Activated naive CD4-positive, alpha-beta T cell treated with anti-CD3 and anti-CD28 coated beads for 36 hours (primary cell): ENCODE measurements at regions not wholly inside any gene's neighbourhood (a gene's known extent, or its start where the extent isn't known, plus 50 kb on each side); places are given as distances from the start of the nearest gene placed in this dataset.

ENCODE experiments used
- CTCF ChIA-PET: fragments of 350-600 bp; sonication (Branson Sonifier 250); formaldehyde crosslinking; loops from one replicate; lab custom pipeline; 2021; ENCODE audit warnings: antibody characterized with exemption; lab: Charles Lee
- DNase-seq: peaks from one replicate; pipeline ENCODE4 v3.0.0-alpha.2; 2020
- H3K27ac Mint-ChIP-seq: one replicate; pipeline ENCODE4 v1.8.0; 2021; ENCODE audit warnings: mild to moderate bottlenecking, mixed read lengths
- H3K27me3 Mint-ChIP-seq: one replicate; pipeline ENCODE4 v1.8.0; 2021; ENCODE audit warnings: low read depth, mixed read lengths
- H3K36me3 Mint-ChIP-seq: one replicate; pipeline ENCODE4 v1.8.0; 2021; ENCODE audit warnings: low read depth, mixed read lengths
- H3K4me1 Mint-ChIP-seq: one replicate; pipeline ENCODE4 v1.8.0; 2021; ENCODE audit warnings: low read depth, mixed read lengths
- H3K4me3 Mint-ChIP-seq: one replicate; pipeline ENCODE4 v1.8.0; 2021; ENCODE audit warnings: mild to moderate bottlenecking, moderate library complexity, mixed read lengths
- H3K9me3 Mint-ChIP-seq: one replicate; pipeline ENCODE4 v1.8.0; 2021; ENCODE audit warnings: mixed read lengths
- intact Hi-C: fragments of 100-400 bp; cut with micrococcal nuclease; formaldehyde crosslinking; loops from one replicate; pipeline ENCODE4 v1.15.1; 2023

DNA sequence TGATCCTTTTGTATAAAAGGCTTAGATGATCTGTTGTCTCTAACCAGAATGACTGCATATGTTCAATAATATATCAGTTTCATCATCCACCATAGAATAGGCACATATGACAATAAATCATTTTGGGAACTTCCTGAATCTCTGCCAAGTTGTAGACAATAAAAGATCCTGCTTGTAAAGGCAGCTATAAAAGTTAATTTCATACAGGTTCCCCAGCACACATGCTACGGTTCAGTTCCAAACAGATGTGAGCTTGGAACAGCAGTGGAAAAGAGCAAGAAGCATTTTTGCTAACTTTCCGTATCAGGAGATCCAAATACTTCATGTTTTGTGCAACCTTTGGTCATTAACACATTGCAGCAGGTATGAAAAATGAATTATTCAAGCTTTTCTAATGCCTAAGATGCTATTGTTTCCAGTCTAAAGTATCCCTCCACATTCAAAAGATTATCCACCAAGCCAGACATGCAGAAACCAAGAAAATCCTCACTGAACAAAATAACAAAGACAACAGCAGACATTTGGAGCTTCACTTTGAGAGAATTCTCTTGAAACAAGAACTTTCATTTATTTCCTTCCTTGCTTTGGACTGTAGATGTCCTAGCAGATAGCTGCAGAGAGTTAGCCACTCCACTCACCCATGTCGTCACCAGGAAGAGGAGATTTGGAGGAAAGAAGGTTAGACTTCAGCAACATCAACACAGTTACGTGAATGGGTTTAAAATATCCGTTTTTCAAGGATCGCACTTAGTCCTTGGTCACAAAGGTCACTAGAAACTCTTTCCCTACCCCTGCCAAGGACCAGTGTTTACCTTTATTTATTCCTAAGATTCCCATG is 453.5 kb upstream of the JARID2 start:
- no peaks in the 10 kb centered on the region for H3K27me3 Mint-ChIP-seq

DNA sequence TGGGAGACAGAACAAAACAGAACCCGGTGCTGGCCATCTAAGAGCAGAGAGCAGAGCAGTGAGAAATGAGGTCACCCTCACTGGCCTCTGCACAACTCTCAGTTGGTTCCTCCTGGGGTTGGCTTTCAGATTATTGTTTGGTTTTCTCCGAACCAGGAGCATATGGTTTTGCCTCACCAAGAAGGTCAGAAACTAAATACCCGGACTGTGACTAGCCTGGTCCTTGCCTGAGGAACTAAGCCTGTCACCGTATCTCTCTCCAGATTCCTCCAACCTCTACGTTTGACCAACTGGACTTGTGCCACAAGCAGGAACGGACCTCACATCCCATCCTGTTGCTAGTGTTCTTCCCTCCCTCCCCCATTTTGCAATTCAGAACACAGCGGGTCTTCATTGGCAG is 450.4 kb upstream of the JARID2 start:
- no peak overlapping the region for H3K4me3 Mint-ChIP-seq

More for the DNA sequence above, 453.5 kb upstream of the JARID2 start:
- intact Hi-C loops, result no loop called here
- Mint-ChIP-seq H3K36me3 (no peaks in the 10 kb centered on the region), H3K9me3 (no peaks in the 10 kb centered on the region), H3K4me1 (peaks cover 3% of the 10 kb centered on the region), H3K4me3 (no peak overlapping the region), H3K27ac (no peak overlapping the region)
- CTCF ChIA-PET, result no interaction called here
- no peak for DNase-seq

DNA sequence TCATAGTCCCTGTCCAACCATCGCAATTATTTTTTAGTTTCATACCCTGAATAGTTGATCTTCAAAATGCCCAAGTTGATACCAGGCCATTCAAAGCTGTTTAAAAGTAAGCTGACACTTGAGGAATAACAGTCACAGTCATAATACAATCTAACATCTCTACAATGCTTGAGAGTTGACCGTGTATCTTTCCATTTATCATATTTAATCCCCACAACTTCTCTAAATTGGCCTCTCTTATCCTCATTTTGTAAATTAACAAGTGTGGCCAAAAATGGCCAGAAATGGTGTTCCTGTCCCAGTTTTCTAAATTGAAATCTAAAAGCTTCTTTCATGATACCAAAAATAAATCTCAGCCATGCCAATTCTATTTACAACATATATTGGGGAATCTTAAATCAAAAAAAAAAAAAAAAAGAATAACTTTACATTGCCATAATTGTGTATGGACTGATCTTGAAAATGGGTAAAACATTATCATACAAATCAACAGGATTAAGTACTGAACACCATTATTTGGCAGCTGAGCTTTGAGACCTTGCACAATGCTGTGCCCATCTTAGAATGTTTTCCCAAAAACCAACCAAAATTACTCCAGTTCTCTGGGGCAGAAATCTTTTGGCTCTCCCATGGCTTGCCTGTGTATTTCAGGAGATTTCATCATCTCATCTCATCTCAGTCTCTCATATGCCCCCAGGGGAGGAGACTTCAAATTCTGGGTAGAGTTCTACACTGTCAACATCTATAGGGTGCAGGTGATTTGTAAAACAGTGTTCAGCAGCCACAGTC is 448.7 kb upstream of the JARID2 start:
- CTCF ChIA-PET, result no interaction called here
- Mint-ChIP-seq H3K36me3 (no peaks in the 10 kb centered on the region), H3K4me3 (no peak overlapping the region)

More for the DNA sequence above, 450.4 kb upstream of the JARID2 start:
- Mint-ChIP-seq H3K4me1 (peaks cover 9% of the 10 kb centered on the region), H3K9me3 (no peaks in the 10 kb centered on the region), H3K27me3 (no peaks in the 10 kb centered on the region), H3K36me3 (no peaks in the 10 kb centered on the region), H3K27ac (no peak overlapping the region)
- intact Hi-C loops, result no loop called here
- no peak for DNase-seq
- CTCF ChIA-PET, result interaction anchor here (0.6 kb wide), 1 partner anchor 14 kb away, joined by 3 read pairs; no protein-coding TSS in a partner anchor

DNA sequence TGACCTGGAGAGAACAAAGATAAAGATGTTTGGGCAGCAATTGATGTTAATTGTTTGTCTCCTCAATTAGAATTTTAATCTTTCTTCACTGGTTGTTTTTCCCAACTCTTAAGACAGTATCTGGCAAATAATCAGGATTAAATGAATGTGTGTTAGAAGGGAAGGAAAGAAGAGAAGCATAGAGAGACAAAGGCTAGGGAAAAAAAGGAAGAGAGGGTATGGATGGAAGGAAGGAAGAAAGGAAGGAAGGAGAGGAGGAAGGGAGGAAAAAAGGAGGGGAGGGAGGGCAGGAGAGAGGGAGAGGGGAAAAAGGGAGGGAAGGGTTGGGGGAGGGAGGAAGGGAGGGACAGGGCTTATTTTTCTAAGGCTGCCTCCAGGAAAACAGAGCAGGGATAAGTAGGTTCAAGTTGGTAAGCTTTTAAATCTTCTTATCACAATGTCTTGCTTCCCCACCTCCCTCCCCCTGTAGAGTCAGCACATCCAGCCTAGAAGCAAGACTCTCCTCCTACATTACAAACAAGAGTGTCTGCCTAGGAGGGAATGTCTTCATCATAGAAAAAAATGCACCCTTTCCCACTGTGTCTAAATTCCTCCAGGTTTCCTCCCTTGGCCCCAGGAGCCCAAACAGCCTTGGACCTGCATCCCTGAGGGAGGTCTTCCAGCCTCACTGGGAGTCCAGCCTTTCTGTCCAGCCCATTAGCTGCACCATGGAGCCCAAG is 447.8 kb upstream of the JARID2 start:
- no peak overlapping the region for H3K27ac Mint-ChIP-seq
- CTCF ChIA-PET, result interaction anchor here (0.8 kb wide), 1 partner anchor 12 kb away, joined by 3 read pairs; no protein-coding TSS in a partner anchor
- intact Hi-C loops, result no loop called here
- peaks cover 9% of the 10 kb centered on the region for H3K4me1 Mint-ChIP-seq
- H3K9me3 Mint-ChIP-seq, result no peaks in the 10 kb centered on the region
- no peaks in the 10 kb centered on the region for H3K27me3 Mint-ChIP-seq
- no peak for DNase-seq
- H3K4me3 Mint-ChIP-seq, result no peak overlapping the region
- no peaks in the 10 kb centered on the region for H3K36me3 Mint-ChIP-seq

More for the DNA sequence above, 448.7 kb upstream of the JARID2 start:
- Mint-ChIP-seq H3K27me3 (no peaks in the 10 kb centered on the region), H3K4me1 (peaks cover 9% of the 10 kb centered on the region), H3K27ac (peak overlapping the region; percentile 1), H3K9me3 (no peaks in the 10 kb centered on the region)
- intact Hi-C loops, result no loop called here
- no peak for DNase-seq

DNA sequence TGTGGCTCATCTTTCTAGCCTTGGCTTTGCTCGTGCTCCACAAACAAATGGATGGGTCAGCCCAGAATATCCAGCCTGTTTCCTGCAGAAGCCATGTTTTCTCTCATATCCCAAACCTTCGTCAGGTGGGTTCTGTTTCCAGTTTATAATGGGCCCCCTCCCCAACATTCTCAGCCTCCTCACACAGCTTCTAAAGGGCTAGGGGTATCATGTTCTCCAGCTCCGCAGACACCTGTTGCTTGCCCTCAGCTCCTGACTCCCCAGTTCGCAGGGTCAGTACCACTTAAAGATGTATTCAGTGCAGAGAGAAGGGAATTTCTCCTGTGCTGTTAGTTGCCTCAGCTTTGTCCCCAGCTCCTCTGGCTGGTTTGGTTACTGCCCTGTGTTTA is 447.3 kb upstream of the JARID2 start:
- Mint-ChIP-seq H3K27me3 (no peaks in the 10 kb centered on the region), H3K36me3 (no peaks in the 10 kb centered on the region), H3K4me1 (peaks cover 9% of the 10 kb centered on the region), H3K9me3 (no peaks in the 10 kb centered on the region), H3K27ac (no peak overlapping the region), H3K4me3 (no peak overlapping the region)
- CTCF ChIA-PET, result interaction anchor here (0.6 to 0.8 kb wide), 2 partner anchors 13 to 245 kb away, joined by 3 to 4 read pairs; no protein-coding TSS in a partner anchor
- DNase-seq, result no peak
- intact Hi-C loops, result no loop called here

DNA sequence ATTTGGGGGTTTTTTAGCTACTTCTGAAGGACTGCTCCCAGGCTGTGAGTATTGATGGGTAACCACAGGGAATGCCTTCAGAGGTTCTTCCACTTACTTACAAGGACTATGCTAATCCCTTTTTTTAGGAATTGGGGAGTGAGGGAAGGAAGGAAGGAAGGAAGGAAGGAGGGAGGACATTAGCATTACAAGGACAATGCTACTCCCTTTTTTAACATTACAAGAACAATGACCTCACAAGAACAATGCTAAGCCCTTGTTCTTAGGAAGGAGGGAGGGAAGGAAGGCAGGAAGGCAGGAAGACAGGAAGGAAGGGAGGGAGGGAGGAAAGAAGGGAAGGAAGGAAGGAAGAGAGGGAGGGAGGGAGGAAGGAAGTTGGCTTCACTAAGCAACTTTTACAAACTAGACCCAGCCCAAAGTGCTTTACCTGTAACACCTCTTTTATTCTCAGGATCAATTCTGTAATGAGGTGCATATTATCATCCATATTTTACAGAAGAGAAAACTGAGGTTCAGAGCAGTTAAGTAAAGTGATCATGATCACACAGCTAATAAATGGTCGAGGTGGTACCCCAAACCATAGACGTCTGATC is 446.8 kb upstream of the JARID2 start:
- DNase-seq, result no peak
- Mint-ChIP-seq H3K4me3 (no peak overlapping the region), H3K27me3 (no peaks in the 10 kb centered on the region), H3K36me3 (no peaks in the 10 kb centered on the region), H3K9me3 (no peaks in the 10 kb centered on the region), H3K4me1 (peaks cover 9% of the 10 kb centered on the region), H3K27ac (no peak overlapping the region)
- intact Hi-C loops, result no loop called here
- CTCF ChIA-PET, result interaction anchor here (0.6 to 0.8 kb wide), 2 partner anchors 13 to 245 kb away, joined by 3 to 4 read pairs; no protein-coding TSS in a partner anchor

DNA sequence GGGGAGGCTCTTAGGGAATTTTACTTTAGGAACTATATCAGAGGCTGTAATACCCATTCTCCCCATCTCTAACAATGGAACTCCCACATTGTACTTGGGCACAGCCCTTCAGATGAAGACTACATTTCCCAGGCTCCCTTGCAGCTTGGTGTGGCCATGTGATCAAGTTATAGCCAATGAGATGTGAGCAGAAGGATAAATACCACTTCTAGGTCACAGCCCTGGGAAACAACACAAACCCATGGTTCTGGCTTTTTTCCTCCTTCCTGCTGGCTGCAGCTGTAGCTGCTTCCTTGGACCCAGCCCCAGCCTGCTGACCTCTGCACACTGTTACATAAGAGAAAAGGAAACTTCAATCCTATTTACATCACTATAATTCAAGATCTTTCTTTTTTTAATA is 445.9 kb upstream of the JARID2 start:
- H3K27ac Mint-ChIP-seq, result no peak overlapping the region
- CTCF ChIA-PET, result no interaction called here

DNA sequence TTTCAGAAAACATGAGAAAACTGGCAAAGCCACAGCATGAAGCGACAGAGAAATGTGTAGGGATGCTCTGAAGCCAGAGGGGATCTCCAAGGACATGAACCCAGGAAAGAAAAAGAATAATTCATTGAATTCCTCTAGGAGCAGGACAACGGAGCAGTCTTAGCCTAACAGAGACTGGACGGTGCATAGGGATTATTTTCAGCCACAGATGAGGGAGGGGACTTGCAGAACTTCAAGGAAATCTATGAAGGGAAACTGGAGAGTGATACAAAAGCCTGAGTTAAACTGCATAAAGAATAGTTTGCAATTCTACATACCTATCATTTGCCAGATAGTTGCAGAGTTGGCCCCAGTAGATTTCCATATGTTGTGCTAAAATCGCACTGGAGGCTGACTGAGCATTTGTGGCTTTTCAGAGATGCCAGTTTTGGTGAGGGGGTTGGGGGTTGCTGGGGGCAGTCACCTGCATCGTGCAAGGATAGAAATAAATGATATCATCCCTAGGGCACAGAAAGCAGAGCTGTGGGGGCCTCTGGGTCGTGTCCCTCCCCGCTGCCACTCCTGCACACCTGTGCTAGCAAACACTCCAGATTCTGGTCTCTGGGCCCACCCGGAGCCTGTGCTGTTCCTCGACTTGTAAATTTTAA is 443.2 kb upstream of the JARID2 start:
- Mint-ChIP-seq H3K9me3 (peaks cover 1% of the 10 kb centered on the region), H3K36me3 (no peaks in the 10 kb centered on the region), H3K27ac (no peak overlapping the region), H3K4me1 (peaks cover 7% of the 10 kb centered on the region), H3K4me3 (no peak overlapping the region), H3K27me3 (no peaks in the 10 kb centered on the region)
- intact Hi-C loops, result no loop called here
- CTCF ChIA-PET, result no interaction called here
- DNase-seq, result no peak

More for the DNA sequence above, 445.9 kb upstream of the JARID2 start:
- H3K9me3 Mint-ChIP-seq, result no peaks in the 10 kb centered on the region
- H3K4me3 Mint-ChIP-seq, result no peak overlapping the region
- DNase-seq, result peak; percentile 43
- peaks cover 9% of the 10 kb centered on the region for H3K4me1 Mint-ChIP-seq
- no peaks in the 10 kb centered on the region for H3K36me3 Mint-ChIP-seq
- no peaks in the 10 kb centered on the region for H3K27me3 Mint-ChIP-seq
- intact Hi-C loops, result no loop called here

DNA sequence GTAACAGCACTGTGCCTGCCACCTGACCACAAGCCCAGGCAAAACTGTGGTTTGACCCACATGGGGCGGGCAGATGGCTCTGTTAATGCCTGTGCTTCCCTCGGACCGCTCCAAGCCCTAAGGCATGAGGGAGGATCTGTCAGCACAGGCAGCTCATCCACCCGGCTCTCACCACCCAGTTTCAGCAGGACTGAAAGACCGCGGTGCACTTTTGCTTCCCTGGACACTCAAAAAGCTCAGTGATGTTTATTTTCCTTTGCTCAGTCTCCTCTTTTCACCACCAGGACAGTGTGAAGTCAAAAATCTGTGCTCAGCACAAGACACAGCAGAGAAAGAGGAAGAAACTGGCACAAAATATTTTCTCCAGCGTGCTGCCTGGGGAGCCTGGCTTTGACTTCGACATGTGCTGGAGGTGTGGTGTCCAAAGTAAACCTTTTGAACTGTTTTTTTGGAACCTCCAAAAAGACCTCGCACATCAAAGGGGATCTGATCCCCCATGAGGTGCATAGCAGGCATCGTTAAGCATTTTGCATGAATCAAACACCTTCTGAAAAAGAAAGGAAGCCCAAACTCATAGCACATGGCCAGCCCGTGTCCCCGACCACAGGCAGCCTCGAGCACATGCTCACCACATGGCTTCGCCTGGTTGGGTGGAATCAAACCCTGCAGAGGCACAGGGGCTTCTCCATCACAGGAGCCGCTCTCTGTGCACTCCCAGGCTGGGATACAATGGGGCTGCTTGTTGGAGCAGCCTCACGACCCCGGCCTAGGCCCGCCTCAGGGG is 441.7 kb upstream of the JARID2 start:
- H3K27ac Mint-ChIP-seq, result no peak overlapping the region
- no peak overlapping the region for H3K4me3 Mint-ChIP-seq
- CTCF ChIA-PET, result no interaction called here
- peaks cover 2% of the 10 kb centered on the region for H3K4me1 Mint-ChIP-seq
- H3K9me3 Mint-ChIP-seq, result peaks cover 9% of the 10 kb centered on the region
- no peak for DNase-seq
- no peaks in the 10 kb centered on the region for H3K36me3 Mint-ChIP-seq
- intact Hi-C loops, result no loop called here
- no peaks in the 10 kb centered on the region for H3K27me3 Mint-ChIP-seq

DNA sequence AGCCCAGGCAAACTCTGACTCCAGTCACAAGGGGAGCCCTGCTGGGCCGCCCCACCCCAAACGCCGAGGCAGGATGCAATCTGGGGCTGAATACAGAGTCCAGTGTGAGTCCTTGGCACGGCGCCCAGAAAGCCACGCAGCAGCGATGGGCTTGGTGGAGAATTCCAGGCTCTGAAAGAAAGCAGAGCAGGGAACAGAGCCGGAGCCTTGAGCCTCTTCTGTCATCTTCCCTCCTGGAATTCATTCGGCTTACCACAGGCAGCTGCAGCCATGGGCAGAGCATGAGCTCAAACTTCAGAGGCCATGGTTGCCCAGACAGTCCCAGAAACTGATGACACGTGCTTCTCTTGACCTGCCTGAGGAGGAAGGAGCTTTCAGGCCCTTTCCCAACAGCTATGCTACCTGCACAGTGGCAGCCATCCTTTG is 441.1 kb upstream of the JARID2 start:
- CTCF ChIA-PET, result interaction anchor here (1.5 kb wide), 1 partner anchor 14 kb away, joined by 5 read pairs; no protein-coding TSS in a partner anchor
- H3K4me1 Mint-ChIP-seq, result peaks cover 1% of the 10 kb centered on the region
- H3K27ac Mint-ChIP-seq, result no peak overlapping the region
- H3K4me3 Mint-ChIP-seq, result no peak overlapping the region
- H3K9me3 Mint-ChIP-seq, result peaks cover 9% of the 10 kb centered on the region
- DNase-seq, result no peak
- no peaks in the 10 kb centered on the region for H3K27me3 Mint-ChIP-seq
- no peaks in the 10 kb centered on the region for H3K36me3 Mint-ChIP-seq
- intact Hi-C loops, result no loop called here

DNA sequence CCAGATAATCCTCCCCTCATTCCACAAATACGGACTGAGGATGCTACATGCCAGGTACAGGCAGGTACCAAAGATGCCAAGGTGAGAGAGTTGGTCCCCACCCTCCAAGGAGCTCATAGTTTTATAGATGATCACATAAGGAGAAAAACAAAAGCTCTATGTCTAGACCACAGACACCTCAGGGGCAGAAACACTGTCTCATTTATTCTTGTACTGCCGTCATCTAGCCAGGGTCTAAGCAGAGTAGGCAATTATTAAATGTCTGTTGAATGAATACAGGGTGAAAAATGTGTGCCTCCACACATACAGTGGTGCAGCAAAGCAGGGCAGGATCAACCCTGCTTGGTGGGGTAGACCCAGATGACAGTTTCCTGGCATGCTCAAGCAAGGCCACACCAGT is 439.8 kb upstream of the JARID2 start:
- CTCF ChIA-PET, result interaction anchor here (0.6 to 1.5 kb wide), 2 partner anchors 13 to 414 kb away, joined by 3 to 5 read pairs; no protein-coding TSS in a partner anchor
- Mint-ChIP-seq H3K27ac (no peak overlapping the region), H3K9me3 (peaks cover 9% of the 10 kb centered on the region), H3K36me3 (no peaks in the 10 kb centered on the region), H3K4me1 (no peaks in the 10 kb centered on the region), H3K4me3 (no peak overlapping the region), H3K27me3 (no peaks in the 10 kb centered on the region)
- intact Hi-C loops, result no loop called here
- no peak for DNase-seq
